DND-41 (cell line): ENCODE measurements at regions not wholly inside any gene's neighbourhood (a gene's known extent, or its start where the extent isn't known, plus 50 kb on each side); places are given as distances from the start of the nearest gene placed in this dataset.

ENCODE experiments used
- ATAC-seq: fragments of 200-7000 bp; cut with Tn5 transposase; 3 replicates; pipeline ENCODE4 v1.9.1; 2021; ENCODE audit warnings: low read depth; ENCODE audit not compliant: insufficient read depth
- DNase-seq: peaks from one replicate; pipeline ENCODE4 v3.0.0-alpha.2; 2020
- H2AFZ ChIP-seq: 2 replicates; pipeline ENCODE4 v1.6.0; 2012; ENCODE audit warnings: low read depth, low read length
- H3K27ac ChIP-seq: 2 replicates; pipeline ENCODE4 v1.5.1; 2012; ENCODE audit warnings: low read length, inconsistent platforms
- H3K27me3 ChIP-seq: fragments of 200-600 bp; sonication (generic); 2 replicates; pipeline ENCODE4 v1.6.0; 2012; ENCODE audit warnings: low read length, mild to moderate bottlenecking, inconsistent platforms; ENCODE audit not compliant: insufficient read depth, poor library complexity
- H3K36me3 ChIP-seq: 2 replicates; pipeline ENCODE4 v1.5.1; 2012; ENCODE audit warnings: low read length, inconsistent platforms; ENCODE audit not compliant: insufficient read depth
- H3K4me1 ChIP-seq: 2 replicates; pipeline ENCODE4 v1.5.1; 2012; ENCODE audit warnings: mild to moderate bottlenecking, low read length; ENCODE audit not compliant: insufficient read depth
- H3K4me2 ChIP-seq: 2 replicates; pipeline ENCODE4 v1.6.0; 2012; ENCODE audit warnings: mild to moderate bottlenecking, moderate library complexity, low read length, inconsistent platforms; ENCODE audit not compliant: insufficient read depth
- H3K4me3 ChIP-seq, 2 experiments: fragments of 200-600 bp in 1 of 2; shearing (Covaris generic) in 1 of 2; 2 replicates each; pipeline ENCODE4 v1.5.1; 2012 to 2016; ENCODE audit warnings: inconsistent platforms in 2 of 2, low read length in 2 of 2, mild to moderate bottlenecking in 2 of 2, low read depth in 1 of 2, moderate library complexity in 1 of 2
- H3K79me2 ChIP-seq: 2 replicates; pipeline ENCODE4 v1.6.0; 2012; ENCODE audit warnings: low read length, inconsistent platforms; ENCODE audit not compliant: insufficient read depth
- H3K9ac ChIP-seq: 2 replicates; pipeline ENCODE4 v1.6.0; 2012; ENCODE audit warnings: low read depth, mild to moderate bottlenecking, inconsistent platforms, low read length, moderate library complexity
- H3K9me3 ChIP-seq: 2 replicates; pipeline ENCODE4 v1.5.1; 2012; ENCODE audit warnings: low read length, moderate library complexity, mild to moderate bottlenecking, inconsistent platforms; ENCODE audit not compliant: insufficient read depth, severe bottlenecking
- H4K20me1 ChIP-seq: 2 replicates; pipeline ENCODE4 v1.6.0; 2012; ENCODE audit warnings: low read length; ENCODE audit not compliant: insufficient read depth
- CTCF ChIP-seq: IDR thresholded peaks from 2 replicates; pipeline ENCODE4 v1.5.1; 2012; ENCODE audit warnings: borderline replicate concordance, low read length, moderate library complexity, mild to moderate bottlenecking; ENCODE audit not compliant: poor library complexity, severe bottlenecking; ENCODE audit errors: extremely low read depth
- EZH2 ChIP-seq: IDR thresholded peaks from 3 replicates; pipeline ENCODE4 v1.6.1; 2012; ENCODE audit warnings: borderline replicate concordance, low read depth, mild to moderate bottlenecking, moderate library complexity, low read length, inconsistent platforms; ENCODE audit not compliant: severe bottlenecking

- Histone ChIP-seq H3K27ac (no peak overlapping the region), H3K4me2 (no peak overlapping the region), H3K9me3 (no peaks in the 10 kb centered on the region), H3K36me3 (no peaks in the 10 kb centered on the region), H3K9ac (no peak overlapping the region), H3K27me3 (no peaks in the 10 kb centered on the region), H3K79me2 (no peaks in the 10 kb centered on the region), H3K4me3 (no peak overlapping the region), H4K20me1 (no peaks in the 10 kb centered on the region), H2AFZ (no peak overlapping the region), H3K4me1 (no peaks in the 10 kb centered on the region)
- no peak for TF ChIP-seq EZH2
- no peak for TF ChIP-seq CTCF
- DNase-seq (no peak), ATAC-seq (no peak)
Observed at GRCh38 chr2:38212312-38212711, 136.4 kb upstream of the CYP1B1 start.

DNA sequence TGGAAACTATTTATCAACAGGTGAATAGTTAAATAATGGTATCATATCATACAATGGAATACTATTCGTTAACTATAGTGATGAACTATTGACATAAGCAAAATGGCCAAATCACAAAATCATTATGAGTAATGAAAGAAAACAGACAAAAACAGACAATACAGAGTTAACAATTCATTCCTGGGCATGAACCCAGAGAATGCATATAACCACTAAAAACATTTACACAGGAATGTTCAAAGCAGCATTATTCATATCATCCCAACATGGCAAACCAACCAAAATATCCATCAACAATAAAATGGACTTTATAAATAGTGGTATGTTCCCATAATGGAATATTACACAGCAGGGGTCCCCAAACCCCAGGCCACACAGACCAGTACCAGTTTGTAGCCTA is 131.2 kb upstream of the CYP1B1 start:
- no peaks in the 10 kb centered on the region for H3K36me3 ChIP-seq
- H3K4me2 ChIP-seq, result no peak overlapping the region
- H2AFZ ChIP-seq, result no peak overlapping the region
- no peak for TF ChIP-seq EZH2
- no peak for TF ChIP-seq CTCF
- H3K9me3 ChIP-seq, result no peaks in the 10 kb centered on the region
- H3K27me3 ChIP-seq, result peaks cover 5% of the 10 kb centered on the region
- no peak overlapping the region for H3K4me3 ChIP-seq
- ATAC-seq (no peak), DNase-seq (no peak)
- H3K27ac ChIP-seq, result no peak overlapping the region
- no peaks in the 10 kb centered on the region for H3K4me1 ChIP-seq
- no peaks in the 10 kb centered on the region for H4K20me1 ChIP-seq
- no peaks in the 10 kb centered on the region for H3K79me2 ChIP-seq
- H3K9ac ChIP-seq, result no peak overlapping the region

DNA sequence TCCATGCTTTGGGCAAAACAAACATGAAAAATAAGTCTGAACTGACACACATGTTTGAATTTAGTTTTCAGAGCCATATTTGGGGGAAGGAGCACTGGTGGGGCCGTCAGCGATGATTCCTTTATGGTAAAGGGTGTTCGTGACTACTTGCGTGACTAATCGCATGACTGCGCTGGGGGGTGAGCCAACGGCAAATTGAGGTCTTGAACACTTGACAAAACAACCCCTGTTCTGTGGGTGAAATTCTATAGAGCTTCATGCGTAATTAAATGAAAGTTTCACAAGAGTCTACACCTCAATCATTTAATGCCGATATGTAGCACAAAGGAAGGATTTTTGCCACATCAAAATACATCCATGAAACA is 127.5 kb upstream of the CYP1B1 start:
- no peak overlapping the region for H2AFZ ChIP-seq
- ATAC-seq (no peak), DNase-seq (no peak)
- H3K4me3 ChIP-seq, result no peak overlapping the region
- H3K9me3 ChIP-seq, result no peaks in the 10 kb centered on the region
- H3K36me3 ChIP-seq, result no peaks in the 10 kb centered on the region
- no peak overlapping the region for H3K9ac ChIP-seq
- no peaks in the 10 kb centered on the region for H4K20me1 ChIP-seq
- H3K27ac ChIP-seq, result no peak overlapping the region
- H3K79me2 ChIP-seq, result no peaks in the 10 kb centered on the region
- H3K4me1 ChIP-seq, result no peaks in the 10 kb centered on the region
- peaks cover 12% of the 10 kb centered on the region for H3K27me3 ChIP-seq
- H3K4me2 ChIP-seq, result no peak overlapping the region
- TF ChIP-seq EZH2, result no peak
- TF ChIP-seq CTCF, result no peak
